LNCAP (cell line): ENCODE measurements at regions not wholly inside any gene's neighbourhood (a gene's known extent, or its start where the extent isn't known, plus 50 kb on each side); places are given as distances from the start of the nearest gene placed in this dataset.

Source experiments
- TF ChIP-seq, protein P1 (sequence below): fragments of 450-650 bp; IDR thresholded peaks from 2 replicates; pipeline ENCODE4 v1.5.1; 2017; ENCODE audit warnings: mild to moderate bottlenecking

DNA sequence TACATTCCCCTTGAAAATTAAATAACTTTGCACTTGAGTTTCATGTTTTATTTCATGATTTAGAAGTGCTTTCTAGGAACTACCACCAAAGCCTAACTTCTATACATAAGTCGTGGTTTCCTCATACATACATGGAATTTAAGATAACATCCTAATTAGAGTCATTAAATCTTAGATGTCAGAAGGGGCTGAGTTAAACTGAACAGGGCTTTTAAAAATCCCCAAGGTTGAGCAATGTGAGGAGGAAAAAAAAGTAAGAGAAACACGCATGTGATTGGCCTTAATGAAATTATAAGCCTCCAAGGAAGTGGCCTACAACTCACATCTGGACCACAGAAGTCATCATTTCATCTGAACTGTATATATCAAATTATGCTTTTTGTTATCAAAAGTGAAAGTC is 303.1 kb upstream of the SEMA6D start:
- TF ChIP-seq, protein P1, sequence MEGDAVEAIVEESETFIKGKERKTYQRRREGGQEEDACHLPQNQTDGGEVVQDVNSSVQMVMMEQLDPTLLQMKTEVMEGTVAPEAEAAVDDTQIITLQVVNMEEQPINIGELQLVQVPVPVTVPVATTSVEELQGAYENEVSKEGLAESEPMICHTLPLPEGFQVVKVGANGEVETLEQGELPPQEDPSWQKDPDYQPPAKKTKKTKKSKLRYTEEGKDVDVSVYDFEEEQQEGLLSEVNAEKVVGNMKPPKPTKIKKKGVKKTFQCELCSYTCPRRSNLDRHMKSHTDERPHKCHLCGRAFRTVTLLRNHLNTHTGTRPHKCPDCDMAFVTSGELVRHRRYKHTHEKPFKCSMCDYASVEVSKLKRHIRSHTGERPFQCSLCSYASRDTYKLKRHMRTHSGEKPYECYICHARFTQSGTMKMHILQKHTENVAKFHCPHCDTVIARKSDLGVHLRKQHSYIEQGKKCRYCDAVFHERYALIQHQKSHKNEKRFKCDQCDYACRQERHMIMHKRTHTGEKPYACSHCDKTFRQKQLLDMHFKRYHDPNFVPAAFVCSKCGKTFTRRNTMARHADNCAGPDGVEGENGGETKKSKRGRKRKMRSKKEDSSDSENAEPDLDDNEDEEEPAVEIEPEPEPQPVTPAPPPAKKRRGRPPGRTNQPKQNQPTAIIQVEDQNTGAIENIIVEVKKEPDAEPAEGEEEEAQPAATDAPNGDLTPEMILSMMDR, result no peak

DNA sequence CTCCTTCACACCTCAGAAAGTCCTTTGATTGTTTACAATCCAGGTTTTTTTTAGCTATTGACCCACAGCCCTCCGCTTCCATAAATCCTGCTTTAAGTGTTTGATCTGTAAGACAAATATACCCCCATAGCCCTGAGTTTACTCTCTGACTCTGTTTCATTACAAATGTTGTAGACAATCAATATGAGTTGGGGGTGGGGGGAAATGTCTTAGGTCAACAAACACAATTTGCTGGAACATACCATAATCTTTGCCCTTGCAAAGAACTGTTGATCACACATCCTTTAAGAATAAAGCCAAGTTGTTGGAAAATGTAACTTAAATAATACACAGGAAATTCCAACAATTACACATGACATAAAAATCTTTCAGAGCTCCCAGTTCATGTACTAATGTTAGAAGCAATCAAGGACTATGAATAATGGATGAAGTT is 301.8 kb upstream of the SEMA6D start:
- TF ChIP-seq, protein P1, result no peak

DNA sequence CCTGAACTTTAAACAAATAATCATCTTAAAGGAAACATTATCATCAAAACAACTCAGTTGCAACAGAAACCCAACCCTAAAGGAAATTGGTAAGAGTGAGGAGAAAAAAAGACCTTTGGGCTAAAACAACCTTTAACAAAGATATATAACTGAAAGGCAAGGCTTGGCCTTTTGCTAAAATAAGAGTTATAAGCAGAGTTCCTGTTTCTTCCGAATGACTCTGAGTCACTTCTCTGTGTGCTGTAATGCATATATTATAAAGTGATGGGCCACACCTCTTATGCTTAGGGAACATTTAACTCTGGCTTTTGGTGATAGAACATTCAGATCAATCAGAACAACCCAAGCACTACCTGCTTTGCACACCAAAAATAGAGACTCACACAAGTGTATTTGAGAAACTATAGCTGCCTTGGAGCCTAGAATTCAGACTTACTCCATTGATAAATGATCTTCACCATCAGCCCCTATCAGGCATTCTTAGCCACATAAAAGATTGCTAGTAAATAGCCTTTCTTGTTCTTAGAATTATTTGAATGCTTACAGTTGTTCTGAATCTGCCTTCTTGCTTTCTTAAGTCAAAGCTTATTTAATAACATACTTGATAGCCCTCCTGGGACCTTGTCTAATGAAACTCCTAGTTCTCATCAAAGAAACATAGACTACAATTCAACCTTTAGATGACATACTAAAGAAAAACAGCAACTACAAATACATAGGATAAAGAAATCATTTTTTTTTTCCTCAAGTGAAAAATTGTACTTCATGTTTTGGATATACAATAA is 294.2 kb upstream of the SEMA6D start:
- TF ChIP-seq, protein P1, result no peak

DNA sequence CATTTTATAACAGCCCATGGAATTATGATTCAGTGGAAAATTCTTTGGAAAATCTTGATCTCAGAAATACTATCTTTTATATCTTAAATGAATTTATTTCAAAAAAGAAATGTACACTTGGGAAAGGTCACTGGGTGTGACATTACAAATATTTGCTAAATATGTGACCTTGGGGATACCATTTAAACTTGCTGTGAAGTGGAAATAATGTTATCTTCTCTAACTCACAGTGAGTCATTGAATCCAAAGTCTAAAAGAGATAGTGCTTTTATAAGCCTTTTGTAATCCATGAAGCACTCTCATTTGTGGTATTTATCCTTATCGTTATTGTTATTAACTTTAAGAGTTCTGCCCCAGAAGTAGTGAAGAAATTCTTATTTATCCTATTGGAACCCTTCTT is 289.8 kb upstream of the SEMA6D start:
- TF ChIP-seq, protein P1, result no peak

DNA sequence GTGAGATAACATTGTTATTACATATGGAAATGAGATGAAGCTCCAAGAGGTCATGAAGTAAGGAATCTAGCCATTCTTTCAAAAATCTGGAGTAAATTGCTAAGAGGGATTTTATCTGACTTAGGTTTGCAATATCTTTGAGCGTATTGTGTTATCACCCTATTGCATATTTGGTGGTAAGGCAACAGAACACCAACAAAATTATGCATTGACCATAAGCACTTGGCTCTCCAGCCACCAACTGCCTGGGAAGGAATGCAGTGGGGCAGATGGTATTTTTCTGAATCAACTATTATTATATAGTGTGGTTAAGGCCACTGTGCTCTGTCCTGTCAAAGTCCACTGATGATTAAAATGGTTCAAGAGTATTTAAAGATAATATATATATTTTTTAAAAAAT is 287.9 kb upstream of the SEMA6D start:
- TF ChIP-seq, protein P1, result no peak

DNA sequence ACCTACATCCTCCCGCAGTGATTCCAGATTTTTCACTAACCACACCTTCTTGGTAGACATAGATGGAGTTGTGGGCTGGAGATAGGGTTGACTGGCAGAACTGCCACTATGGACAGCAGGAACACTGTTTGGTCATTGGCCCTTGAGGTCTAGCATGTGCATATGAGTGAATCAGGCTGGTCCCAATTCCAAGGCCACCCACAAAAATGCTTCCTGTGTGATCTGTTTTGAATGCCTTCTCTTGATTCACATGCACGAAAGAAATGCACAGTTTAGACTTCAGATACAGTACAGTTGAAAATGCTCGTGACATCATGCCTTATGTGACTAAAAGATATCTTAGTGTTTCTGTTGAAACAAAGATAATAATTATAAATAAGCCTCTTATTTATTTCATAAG is 285.8 kb upstream of the SEMA6D start:
- TF ChIP-seq, protein P1, result no peak

DNA sequence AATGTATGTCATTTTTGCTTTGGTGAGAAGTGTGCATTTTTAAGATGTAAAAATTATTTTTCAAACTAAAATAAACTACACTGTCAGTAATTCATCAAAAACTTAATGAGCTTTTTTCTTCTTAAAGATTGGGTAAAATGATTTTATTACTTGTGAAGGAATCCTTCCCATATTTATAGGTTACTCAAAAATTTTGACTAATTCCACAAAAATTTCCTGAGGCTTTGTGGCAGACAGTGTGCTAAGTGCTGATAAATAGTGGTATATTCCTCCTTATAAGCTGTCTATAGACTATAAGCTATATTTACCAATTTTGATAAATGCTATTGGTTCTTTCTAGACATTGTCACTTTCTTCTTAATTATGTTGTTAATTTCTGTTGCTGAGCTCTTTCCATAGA is 284.5 kb upstream of the SEMA6D start:
- TF ChIP-seq, protein P1, result no peak

DNA sequence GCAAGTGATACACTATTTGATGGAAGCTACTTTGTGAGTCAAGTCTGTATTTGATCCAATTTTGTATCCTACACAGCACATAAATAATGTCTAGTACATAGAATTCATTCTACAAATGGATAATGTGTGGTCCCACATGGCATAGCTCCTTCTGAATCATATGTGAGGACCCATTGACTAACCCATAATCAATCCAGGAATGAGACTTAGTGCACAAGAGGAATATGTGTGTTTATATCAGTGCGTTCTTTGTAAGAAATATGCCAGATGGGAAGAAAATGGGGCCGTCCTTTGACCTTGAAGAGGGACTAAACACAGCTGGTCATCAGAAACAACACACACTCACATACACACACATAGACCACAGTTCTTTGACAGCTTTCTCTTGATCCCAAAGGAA is 282.7 kb upstream of the SEMA6D start:
- TF ChIP-seq, protein P1, result no peak
